HFF-Myc (cell line): ENCODE measurements at regions not wholly inside any gene's neighbourhood (a gene's known extent, or its start where the extent isn't known, plus 50 kb on each side); places are given as distances from the start of the nearest gene placed in this dataset.

ENCODE experiments used
- DNase-seq: peaks from one replicate; pipeline ENCODE4 v3.0.0-alpha.2; 2011; ENCODE audit warnings: low read depth; ENCODE audit errors: extremely low read depth
- H3K4me3 ChIP-seq: replicated peaks from 2 replicates; pipeline ENCODE4 v1.5.1; 2011; ENCODE audit warnings: low read depth, mild to moderate bottlenecking, control low read depth, low read length
- CTCF ChIP-seq: IDR thresholded peaks from 2 replicates; pipeline ENCODE4 v1.5.1; 2012; ENCODE audit warnings: mild to moderate bottlenecking, low read depth, low read length, control low read depth; ENCODE audit errors: missing control alignments

DNA sequence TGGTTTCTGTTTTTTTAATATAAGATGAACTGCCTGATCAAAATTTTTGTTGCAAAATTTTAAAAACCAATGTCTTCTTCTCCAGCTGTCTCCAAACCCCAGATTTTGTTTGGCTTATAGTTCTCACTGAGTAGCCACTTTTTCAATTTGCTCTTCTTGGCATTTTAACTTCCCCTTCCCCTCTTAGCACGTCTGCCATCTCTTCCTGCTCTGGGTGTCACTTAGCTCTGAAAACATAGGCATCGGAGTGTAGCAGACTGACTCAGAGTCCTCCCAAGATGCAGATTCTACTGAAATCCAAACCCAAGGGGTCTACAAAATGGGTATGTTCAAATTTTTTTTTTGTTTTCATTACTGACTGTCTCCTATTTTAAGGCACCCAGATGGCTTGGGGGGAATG is 270.3 kb upstream of the KIRREL3 start:
- H3K4me3 ChIP-seq = no peak overlapping the region
- DNase-seq = no peak
- TF ChIP-seq CTCF = no peak

DNA sequence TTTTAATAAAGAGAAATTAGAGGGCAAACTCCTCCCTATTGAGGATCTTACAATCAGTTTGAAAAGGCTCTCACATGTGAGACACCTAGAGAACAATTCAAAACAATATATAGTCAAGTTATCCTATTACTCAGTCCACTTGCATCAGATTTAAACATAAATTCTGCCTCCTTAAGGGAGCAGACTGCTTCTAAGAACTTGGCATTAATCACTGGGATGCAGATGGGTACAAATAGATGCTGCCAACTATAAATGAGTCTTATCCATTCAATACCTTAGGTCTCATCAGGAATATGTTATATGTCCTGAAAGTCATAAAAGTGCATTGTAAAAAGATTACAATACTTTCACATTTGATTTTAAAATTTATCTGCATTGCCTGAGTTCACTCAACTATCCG is 269.3 kb upstream of the KIRREL3 start:
- no peak overlapping the region for H3K4me3 ChIP-seq
- no peak for DNase-seq
- TF ChIP-seq CTCF = no peak

GRCh38 chr11:127268932-127269331 is 268.4 kb upstream of the KIRREL3 start:
- no peak overlapping the region for H3K4me3 ChIP-seq
- no peak for TF ChIP-seq CTCF
- no peak for DNase-seq

DNA sequence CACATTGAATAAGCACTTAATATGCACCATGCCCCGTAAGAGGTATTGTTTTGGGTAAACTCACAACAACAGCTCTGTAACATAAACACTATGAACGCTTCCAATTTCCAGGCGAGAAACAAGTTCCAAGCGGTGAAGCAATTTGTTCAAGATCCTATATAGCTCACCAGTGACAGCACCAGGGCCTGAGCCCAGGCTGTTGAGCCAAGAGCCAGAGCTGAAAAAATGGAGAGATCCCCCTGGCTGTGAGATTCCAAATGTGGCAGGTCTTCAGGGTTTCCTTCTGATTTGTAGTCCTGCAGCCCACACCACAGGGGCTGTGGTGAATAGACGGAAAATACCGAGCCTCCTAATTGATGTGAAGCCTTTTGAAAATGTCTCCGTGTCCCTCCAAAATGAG is 268.0 kb upstream of the KIRREL3 start:
- no peak overlapping the region for H3K4me3 ChIP-seq
- no peak for TF ChIP-seq CTCF
- DNase-seq = no peak

- H3K4me3 ChIP-seq = no peak overlapping the region
- TF ChIP-seq CTCF = no peak
- no peak for DNase-seq
Measured at GRCh38 chr11:127259102-127259501, 258.5 kb upstream of the KIRREL3 start.

DNA sequence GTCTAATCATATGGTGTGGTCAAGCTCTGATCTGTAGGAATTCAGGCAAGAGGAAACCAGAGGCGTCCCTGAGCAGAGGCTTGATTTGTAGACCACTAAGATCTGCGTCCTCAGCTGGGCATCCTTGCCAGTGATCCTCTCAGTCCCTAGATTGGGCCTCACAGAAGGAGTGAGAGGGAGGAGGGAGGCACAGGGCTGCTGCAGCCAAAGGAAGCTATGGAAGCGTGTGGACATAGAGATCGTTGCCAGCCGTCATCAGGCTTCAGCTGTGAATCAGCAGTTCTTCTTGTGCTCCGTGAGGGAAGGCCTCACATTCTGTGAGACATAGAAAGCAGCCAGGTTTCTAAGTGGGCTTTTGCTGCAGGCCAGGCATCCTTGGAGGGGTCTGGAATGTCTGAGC is 254.6 kb upstream of the KIRREL3 start:
- TF ChIP-seq CTCF = no peak
- no peak overlapping the region for H3K4me3 ChIP-seq
- no peak for DNase-seq

DNA sequence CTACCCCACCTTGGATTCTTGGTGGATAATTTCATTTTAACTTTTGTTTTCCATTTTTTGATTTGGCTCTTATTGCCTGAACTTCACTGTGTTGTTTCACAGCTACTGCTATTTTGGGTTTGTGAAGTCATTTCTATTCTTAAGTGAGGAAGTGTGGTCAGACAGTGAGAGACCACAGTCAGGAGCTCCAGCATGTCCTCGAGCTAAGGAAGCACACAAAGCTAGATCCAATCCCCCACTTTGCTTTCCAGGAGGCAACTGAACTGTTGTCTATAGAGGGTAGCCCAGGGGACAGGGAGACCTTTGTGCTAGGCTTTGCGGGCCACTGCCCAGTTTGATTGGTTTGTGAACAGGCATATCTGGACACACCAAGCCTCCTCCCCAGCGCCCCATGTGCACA is 251.8 kb upstream of the KIRREL3 start:
- no peak for DNase-seq
- no peak overlapping the region for H3K4me3 ChIP-seq
- no peak for TF ChIP-seq CTCF
